Upper lobe of left lung (tissue), 4 donors: ENCODE measurements at regions not wholly inside any gene's neighbourhood (a gene's known extent, or its start where the extent isn't known, plus 50 kb on each side); places are given as distances from the start of the nearest gene placed in this dataset.

Experiments
- EP300 ChIP-seq, 4 donors: sonication (generic); formaldehyde crosslinking; IDR thresholded peaks; one replicate each; pipeline ENCODE4 v1.5.1; 2017; ENCODE audit warnings: antibody characterized with exemption in 4 of 4, control low read depth in 2 of 4
- TF ChIP-seq, protein P1 (sequence below), 6 experiments: fragments of 450-650 bp in 4 of 6; fragments of 200-600 bp in 2 of 6; sonication (generic) in 2 of 6; IDR thresholded peaks; one replicate each; pipeline ENCODE4 v1.5.1; 2016 to 2019; ENCODE audit warnings: antibody characterized with exemption in 6 of 6

DNA sequence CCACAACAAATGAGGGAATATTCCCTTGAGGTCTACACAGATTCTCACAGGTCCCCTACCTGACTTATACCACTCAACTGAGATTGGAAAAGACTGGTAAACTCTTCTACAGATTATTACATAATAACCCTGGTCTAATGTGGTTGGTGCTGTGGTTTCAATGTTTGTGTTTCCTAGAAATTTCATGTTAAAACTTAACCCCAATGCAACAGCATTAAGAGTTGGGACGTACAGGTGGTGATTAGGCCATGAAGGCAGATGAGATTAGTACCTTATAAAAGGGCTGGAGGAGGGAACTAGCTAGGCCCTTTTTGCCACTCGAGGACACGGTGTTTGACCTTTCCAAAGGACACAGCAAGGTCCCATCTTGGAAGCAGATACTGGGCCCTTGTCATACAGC is 84.3 kb upstream of the TAPT1 start:
- TF ChIP-seq, protein P1, sequence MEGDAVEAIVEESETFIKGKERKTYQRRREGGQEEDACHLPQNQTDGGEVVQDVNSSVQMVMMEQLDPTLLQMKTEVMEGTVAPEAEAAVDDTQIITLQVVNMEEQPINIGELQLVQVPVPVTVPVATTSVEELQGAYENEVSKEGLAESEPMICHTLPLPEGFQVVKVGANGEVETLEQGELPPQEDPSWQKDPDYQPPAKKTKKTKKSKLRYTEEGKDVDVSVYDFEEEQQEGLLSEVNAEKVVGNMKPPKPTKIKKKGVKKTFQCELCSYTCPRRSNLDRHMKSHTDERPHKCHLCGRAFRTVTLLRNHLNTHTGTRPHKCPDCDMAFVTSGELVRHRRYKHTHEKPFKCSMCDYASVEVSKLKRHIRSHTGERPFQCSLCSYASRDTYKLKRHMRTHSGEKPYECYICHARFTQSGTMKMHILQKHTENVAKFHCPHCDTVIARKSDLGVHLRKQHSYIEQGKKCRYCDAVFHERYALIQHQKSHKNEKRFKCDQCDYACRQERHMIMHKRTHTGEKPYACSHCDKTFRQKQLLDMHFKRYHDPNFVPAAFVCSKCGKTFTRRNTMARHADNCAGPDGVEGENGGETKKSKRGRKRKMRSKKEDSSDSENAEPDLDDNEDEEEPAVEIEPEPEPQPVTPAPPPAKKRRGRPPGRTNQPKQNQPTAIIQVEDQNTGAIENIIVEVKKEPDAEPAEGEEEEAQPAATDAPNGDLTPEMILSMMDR (IDR thresholded peaks at IDR 0.05), result no peak
- TF ChIP-seq EP300 (IDR thresholded peaks at IDR 0.05), result no peak
